Epithelial cell of proximal tubule (primary cell): ENCODE measurements at regions not wholly inside any gene's neighbourhood (a gene's known extent, or its start where the extent isn't known, plus 50 kb on each side); places are given as distances from the start of the nearest gene placed in this dataset.

Source experiments
- DNase-seq: peaks from one replicate; pipeline ENCODE4 v3.0.0-alpha.2; 2011; ENCODE audit warnings: low read depth
- H3K4me3 ChIP-seq: 2 replicates; pipeline ENCODE4 v1.5.1; 2011; ENCODE audit warnings: low read depth, mild to moderate bottlenecking, low read length
- CTCF ChIP-seq: conservative IDR thresholded peaks from 2 replicates; pipeline ENCODE4 v1.5.1; 2012; ENCODE audit warnings: low read depth, mild to moderate bottlenecking, low read length

GRCh38 chr6:167505199-167505598, 180.3 kb downstream of the TTLL2 start:
- H3K4me3 ChIP-seq: no peak overlapping the region
- no peak for TF ChIP-seq CTCF
- DNase-seq: no peak

- no peak overlapping the region for H3K4me3 ChIP-seq
- TF ChIP-seq CTCF: no peak
- no peak for DNase-seq
These were observed 180.9 kb downstream of the TTLL2 start for GRCh38 chr6:167505782-167506181.

GRCh38 chr6:167506443-167507301, 181.8 kb downstream of the TTLL2 start:
- H3K4me3 ChIP-seq: no peak overlapping the region
- DNase-seq: no peak
- TF ChIP-seq CTCF: no peak

GRCh38 chr6:167507376-167507945, 182.6 kb downstream of the TTLL2 start:
- no peak for TF ChIP-seq CTCF
- H3K4me3 ChIP-seq: no peak overlapping the region
- no peak for DNase-seq

- no peak for TF ChIP-seq CTCF
- no peak overlapping the region for H3K4me3 ChIP-seq
- no peak for DNase-seq
These were observed 184.3 kb downstream of the TTLL2 start for GRCh38 chr6:167508919-167509852.

- no peak for TF ChIP-seq CTCF
- DNase-seq: no peak
- H3K4me3 ChIP-seq: no peak overlapping the region
These were observed 185.0 kb downstream of the TTLL2 start for GRCh38 chr6:167509853-167510220.
